Vagina (tissue), 2 donors: ENCODE measurements at regions not wholly inside any gene's neighbourhood (a gene's known extent, or its start where the extent isn't known, plus 50 kb on each side); places are given as distances from the start of the nearest gene placed in this dataset.

Experiments used
- CTCF ChIP-seq, 3 experiments: fragments of 450-650 bp in 2 of 3; fragments of 200-600 bp in 1 of 3; sonication (generic) in 1 of 3; IDR thresholded peaks; one replicate each; pipeline ENCODE4 v1.5.1; 2017 to 2019; ENCODE audit warnings: antibody characterized with exemption in 3 of 3, mild to moderate bottlenecking in 2 of 3, moderate library complexity in 2 of 3
- POLR2A ChIP-seq, 2 donors: fragments of 450-650 bp; IDR thresholded peaks; one replicate each; pipeline ENCODE4 v1.6.1; 2017; ENCODE audit warnings: antibody characterized with exemption in 2 of 2, mild to moderate bottlenecking in 2 of 2, moderate library complexity in 2 of 2
- POLR2AphosphoS5 ChIP-seq, 2 donors: sonication (generic); formaldehyde crosslinking; IDR thresholded peaks; one replicate each; pipeline ENCODE4 v1.9.0; 2017; ENCODE audit warnings: antibody characterized with exemption in 2 of 2, mild to moderate bottlenecking in 2 of 2, low read depth in 1 of 2; ENCODE audit not compliant: insufficient read depth in 1 of 2

- TF ChIP-seq CTCF (IDR thresholded peaks at IDR 0.05) (no peak), POLR2A (IDR thresholded peaks at IDR 0.05) (no peak), POLR2AphosphoS5 (IDR thresholded peaks at IDR 0.05; ENCODE audit: insufficient read depth in 1 of 2, low read depth in 1 of 2) (no peak)
Observed at GRCh38 chr3:67294341-67294740, 296.2 kb downstream of the KBTBD8 start.
